WTC11 (cell line): ENCODE measurements at regions not wholly inside any gene's neighbourhood (a gene's known extent, or its start where the extent isn't known, plus 50 kb on each side); places are given as distances from the start of the nearest gene placed in this dataset.

Source experiments
- AR ChIP-seq: fragments of 250-450 bp; sonication (Bioruptor Pico); IDR thresholded peaks from 2 replicates; pipeline ENCODE4 v1.9.0; 2021; ENCODE audit warnings: mild to moderate bottlenecking
- ATF1 ChIP-seq: sonication (generic); formaldehyde crosslinking; IDR thresholded peaks from 2 replicates; pipeline ENCODE4 v1.8.1; 2023; ENCODE audit warnings: mild to moderate bottlenecking, moderate library complexity, missing genetic modification reagents
- ATF2 ChIP-seq: sonication (generic); formaldehyde crosslinking; IDR thresholded peaks from 2 replicates; pipeline ENCODE4 v1.8.1; 2022; ENCODE audit warnings: low read depth, missing genetic modification reagents, borderline replicate concordance
- ELF4 ChIP-seq: sonication (generic); formaldehyde crosslinking; IDR thresholded peaks from 2 replicates; pipeline ENCODE4 v1.8.1; 2022; ENCODE audit warnings: low read depth, mild to moderate bottlenecking, moderate library complexity, missing genetic modification reagents
- ZBTB43 ChIP-seq: sonication (generic); formaldehyde crosslinking; IDR thresholded peaks from 2 replicates; pipeline ENCODE4 v1.8.1; 2023; ENCODE audit warnings: mild to moderate bottlenecking, missing genetic modification reagents
- ZNF219 ChIP-seq: sonication (generic); formaldehyde crosslinking; IDR thresholded peaks from 2 replicates; pipeline ENCODE4 v1.8.0; 2023; ENCODE audit warnings: missing genetic modification reagents, mild to moderate bottlenecking, borderline replicate concordance
- ZNF532 ChIP-seq: fragments of 250-450 bp; sonication (Bioruptor Pico); IDR thresholded peaks from 2 replicates; pipeline ENCODE4 v1.9.0; 2021; ENCODE audit warnings: mild to moderate bottlenecking, borderline replicate concordance
- TF ChIP-seq, protein P1 (sequence below): sonication (generic); formaldehyde crosslinking; IDR thresholded peaks from 2 replicates; pipeline ENCODE4 v1.8.1; 2023; ENCODE audit warnings: mild to moderate bottlenecking, missing genetic modification reagents, borderline replicate concordance
- TF ChIP-seq, protein P2 (sequence below): sonication (generic); formaldehyde crosslinking; IDR thresholded peaks from 2 replicates; pipeline ENCODE4 v1.8.0; 2023; ENCODE audit warnings: missing genetic modification reagents, mild to moderate bottlenecking, borderline replicate concordance
- TF ChIP-seq, protein P3 (sequence below): sonication (generic); formaldehyde crosslinking; IDR thresholded peaks from 2 replicates; pipeline ENCODE4 v1.8.0; 2022; ENCODE audit warnings: mild to moderate bottlenecking, missing genetic modification reagents

DNA sequence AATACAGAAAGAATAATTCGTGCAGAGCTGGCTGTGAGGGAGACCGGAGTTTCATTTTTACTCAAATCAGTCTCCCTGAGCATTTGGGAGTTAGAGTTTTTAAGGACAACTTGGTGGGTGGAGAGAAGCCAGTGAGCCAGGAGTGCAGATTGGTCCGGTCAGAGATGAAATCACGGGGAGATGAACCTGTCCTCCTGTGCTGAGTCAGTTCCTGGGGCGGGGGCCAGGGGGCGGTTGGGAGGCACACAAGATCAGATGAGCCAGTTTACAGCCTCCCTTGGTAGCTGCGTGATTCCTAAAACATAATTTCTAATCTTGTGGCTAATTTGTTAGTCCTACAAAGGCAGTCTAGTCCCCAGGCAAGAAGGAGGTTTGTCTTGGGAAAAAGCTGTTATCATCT, 1267.9 kb downstream of the AMY1C start (continued):
- TF ChIP-seq, protein P1, sequence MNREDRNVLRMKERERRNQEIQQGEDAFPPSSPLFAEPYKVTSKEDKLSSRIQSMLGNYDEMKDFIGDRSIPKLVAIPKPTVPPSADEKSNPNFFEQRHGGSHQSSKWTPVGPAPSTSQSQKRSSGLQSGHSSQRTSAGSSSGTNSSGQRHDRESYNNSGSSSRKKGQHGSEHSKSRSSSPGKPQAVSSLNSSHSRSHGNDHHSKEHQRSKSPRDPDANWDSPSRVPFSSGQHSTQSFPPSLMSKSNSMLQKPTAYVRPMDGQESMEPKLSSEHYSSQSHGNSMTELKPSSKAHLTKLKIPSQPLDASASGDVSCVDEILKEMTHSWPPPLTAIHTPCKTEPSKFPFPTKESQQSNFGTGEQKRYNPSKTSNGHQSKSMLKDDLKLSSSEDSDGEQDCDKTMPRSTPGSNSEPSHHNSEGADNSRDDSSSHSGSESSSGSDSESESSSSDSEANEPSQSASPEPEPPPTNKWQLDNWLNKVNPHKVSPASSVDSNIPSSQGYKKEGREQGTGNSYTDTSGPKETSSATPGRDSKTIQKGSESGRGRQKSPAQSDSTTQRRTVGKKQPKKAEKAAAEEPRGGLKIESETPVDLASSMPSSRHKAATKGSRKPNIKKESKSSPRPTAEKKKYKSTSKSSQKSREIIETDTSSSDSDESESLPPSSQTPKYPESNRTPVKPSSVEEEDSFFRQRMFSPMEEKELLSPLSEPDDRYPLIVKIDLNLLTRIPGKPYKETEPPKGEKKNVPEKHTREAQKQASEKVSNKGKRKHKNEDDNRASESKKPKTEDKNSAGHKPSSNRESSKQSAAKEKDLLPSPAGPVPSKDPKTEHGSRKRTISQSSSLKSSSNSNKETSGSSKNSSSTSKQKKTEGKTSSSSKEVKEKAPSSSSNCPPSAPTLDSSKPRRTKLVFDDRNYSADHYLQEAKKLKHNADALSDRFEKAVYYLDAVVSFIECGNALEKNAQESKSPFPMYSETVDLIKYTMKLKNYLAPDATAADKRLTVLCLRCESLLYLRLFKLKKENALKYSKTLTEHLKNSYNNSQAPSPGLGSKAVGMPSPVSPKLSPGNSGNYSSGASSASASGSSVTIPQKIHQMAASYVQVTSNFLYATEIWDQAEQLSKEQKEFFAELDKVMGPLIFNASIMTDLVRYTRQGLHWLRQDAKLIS (CRISPR knock-in tag) = no peak
- TF ChIP-seq, protein P2, sequence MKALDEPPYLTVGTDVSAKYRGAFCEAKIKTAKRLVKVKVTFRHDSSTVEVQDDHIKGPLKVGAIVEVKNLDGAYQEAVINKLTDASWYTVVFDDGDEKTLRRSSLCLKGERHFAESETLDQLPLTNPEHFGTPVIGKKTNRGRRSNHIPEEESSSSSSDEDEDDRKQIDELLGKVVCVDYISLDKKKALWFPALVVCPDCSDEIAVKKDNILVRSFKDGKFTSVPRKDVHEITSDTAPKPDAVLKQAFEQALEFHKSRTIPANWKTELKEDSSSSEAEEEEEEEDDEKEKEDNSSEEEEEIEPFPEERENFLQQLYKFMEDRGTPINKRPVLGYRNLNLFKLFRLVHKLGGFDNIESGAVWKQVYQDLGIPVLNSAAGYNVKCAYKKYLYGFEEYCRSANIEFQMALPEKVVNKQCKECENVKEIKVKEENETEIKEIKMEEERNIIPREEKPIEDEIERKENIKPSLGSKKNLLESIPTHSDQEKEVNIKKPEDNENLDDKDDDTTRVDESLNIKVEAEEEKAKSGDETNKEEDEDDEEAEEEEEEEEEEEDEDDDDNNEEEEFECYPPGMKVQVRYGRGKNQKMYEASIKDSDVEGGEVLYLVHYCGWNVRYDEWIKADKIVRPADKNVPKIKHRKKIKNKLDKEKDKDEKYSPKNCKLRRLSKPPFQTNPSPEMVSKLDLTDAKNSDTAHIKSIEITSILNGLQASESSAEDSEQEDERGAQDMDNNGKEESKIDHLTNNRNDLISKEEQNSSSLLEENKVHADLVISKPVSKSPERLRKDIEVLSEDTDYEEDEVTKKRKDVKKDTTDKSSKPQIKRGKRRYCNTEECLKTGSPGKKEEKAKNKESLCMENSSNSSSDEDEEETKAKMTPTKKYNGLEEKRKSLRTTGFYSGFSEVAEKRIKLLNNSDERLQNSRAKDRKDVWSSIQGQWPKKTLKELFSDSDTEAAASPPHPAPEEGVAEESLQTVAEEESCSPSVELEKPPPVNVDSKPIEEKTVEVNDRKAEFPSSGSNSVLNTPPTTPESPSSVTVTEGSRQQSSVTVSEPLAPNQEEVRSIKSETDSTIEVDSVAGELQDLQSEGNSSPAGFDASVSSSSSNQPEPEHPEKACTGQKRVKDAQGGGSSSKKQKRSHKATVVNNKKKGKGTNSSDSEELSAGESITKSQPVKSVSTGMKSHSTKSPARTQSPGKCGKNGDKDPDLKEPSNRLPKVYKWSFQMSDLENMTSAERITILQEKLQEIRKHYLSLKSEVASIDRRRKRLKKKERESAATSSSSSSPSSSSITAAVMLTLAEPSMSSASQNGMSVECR (CRISPR knock-in tag) = no peak
- TF ChIP-seq ZNF532 (no peak), ZNF219 (CRISPR knock-in tag) (no peak), ZBTB43 (CRISPR knock-in tag) (no peak), ELF4 (no peak), AR (CRISPR knock-in tag) (no peak), ATF2 (CRISPR knock-in tag) (no peak), ATF1 (CRISPR knock-in tag) (no peak)
- TF ChIP-seq, protein P3, sequence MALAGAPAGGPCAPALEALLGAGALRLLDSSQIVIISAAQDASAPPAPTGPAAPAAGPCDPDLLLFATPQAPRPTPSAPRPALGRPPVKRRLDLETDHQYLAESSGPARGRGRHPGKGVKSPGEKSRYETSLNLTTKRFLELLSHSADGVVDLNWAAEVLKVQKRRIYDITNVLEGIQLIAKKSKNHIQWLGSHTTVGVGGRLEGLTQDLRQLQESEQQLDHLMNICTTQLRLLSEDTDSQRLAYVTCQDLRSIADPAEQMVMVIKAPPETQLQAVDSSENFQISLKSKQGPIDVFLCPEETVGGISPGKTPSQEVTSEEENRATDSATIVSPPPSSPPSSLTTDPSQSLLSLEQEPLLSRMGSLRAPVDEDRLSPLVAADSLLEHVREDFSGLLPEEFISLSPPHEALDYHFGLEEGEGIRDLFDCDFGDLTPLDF (CRISPR knock-in tag) = no peak
